ENCODE measurements at regions not wholly inside any gene's neighbourhood (a gene's known extent, or its start where the extent isn't known, plus 50 kb on each side); places are given as distances from the start of the nearest gene placed in this dataset.

GRCh38 chr1:166221316-166221715 is 54.5 kb upstream of the FAM78B start:
- no peak for DNase-seq

- no peak for DNase-seq
These were observed 67.1 kb upstream of the FAM78B start for GRCh38 chr1:166233750-166234366.

- no peak for DNase-seq
These were observed 68.9 kb upstream of the FAM78B start for GRCh38 chr1:166235728-166236127.

- DNase-seq, result no peak
These were observed 70.9 kb upstream of the FAM78B start for GRCh38 chr1:166237675-166238074.

- DNase-seq, result no peak
These were observed 86.4 kb upstream of the FAM78B start for GRCh38 chr1:166253076-166253779.

GRCh38 chr1:166258017-166258416 is 91.2 kb upstream of the FAM78B start:
- no peak for DNase-seq

GRCh38 chr1:166261511-166261910 is 94.7 kb upstream of the FAM78B start:
- no peak for DNase-seq

- DNase-seq, result no peak
These were observed 103.8 kb upstream of the FAM78B start for GRCh38 chr1:166270476-166271150.

- no peak for DNase-seq
These were observed 104.3 kb upstream of the FAM78B start for GRCh38 chr1:166271151-166271538.

- DNase-seq, result no peak
These were observed 105.4 kb upstream of the FAM78B start for GRCh38 chr1:166272155-166272554.

GRCh38 chr1:166272851-166273250 is 106.0 kb upstream of the FAM78B start:
- no peak for DNase-seq

- no peak for DNase-seq
These were observed 106.8 kb upstream of the FAM78B start for GRCh38 chr1:166273618-166274017.

GRCh38 chr1:166282391-166283137 is 115.8 kb upstream of the FAM78B start:
- DNase-seq, result no peak

GRCh38 chr1:166283190-166283589 is 116.4 kb upstream of the FAM78B start:
- no peak for DNase-seq

GRCh38 chr1:166283600-166283999 is 116.8 kb upstream of the FAM78B start:
- DNase-seq, result no peak

GRCh38 chr1:166289309-166290050 is 122.7 kb upstream of the FAM78B start:
- DNase-seq, result no peak

- DNase-seq, result no peak
These were observed 128.9 kb upstream of the FAM78B start for GRCh38 chr1:166295656-166296055.

- DNase-seq, result no peak
These were observed 131.2 kb upstream of the FAM78B start for GRCh38 chr1:166297993-166298392.

GRCh38 chr1:166300767-166301166 is 134.0 kb upstream of the FAM78B start:
- no peak for DNase-seq

GRCh38 chr1:166302989-166303758 is 136.4 kb upstream of the FAM78B start:
- no peak for DNase-seq

- DNase-seq, result no peak
These were observed 137.3 kb upstream of the FAM78B start for GRCh38 chr1:166304131-166304530.

GRCh38 chr1:166305371-166305770 is 138.6 kb upstream of the FAM78B start:
- DNase-seq, result no peak

Data from CD4-positive, alpha-beta T cell treated with Interleukin-21 for 1 hour (primary cell).